ENCODE measurements at regions not wholly inside any gene's neighbourhood (a gene's known extent, or its start where the extent isn't known, plus 50 kb on each side); places are given as distances from the start of the nearest gene placed in this dataset.

DNA sequence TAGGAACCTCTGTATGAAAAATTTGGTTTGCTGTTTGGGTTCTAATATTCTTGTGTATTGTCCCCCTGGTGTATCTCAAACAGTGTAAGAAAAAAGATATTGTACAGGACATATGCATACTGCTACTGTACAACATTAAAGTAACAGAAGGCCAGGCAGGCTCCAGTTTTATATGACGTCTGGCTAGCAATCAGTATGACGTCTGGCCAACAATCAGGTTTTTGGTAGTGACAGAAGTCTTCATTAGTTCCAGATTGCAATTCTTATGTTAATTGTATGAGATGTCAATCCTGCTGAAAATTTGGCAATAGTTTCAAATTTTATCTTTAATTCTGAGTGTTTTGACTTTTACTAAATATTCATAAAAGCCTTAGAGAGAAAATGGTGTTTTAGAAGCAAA lies 67.9 kb upstream of the KCND2 start:
- no peak for TF ChIP-seq EZH2 (IDR thresholded peaks at IDR 0.05; ENCODE audit: borderline replicate concordance, insufficient read depth, low read length, poor library complexity, severe bottlenecking)
- TF ChIP-seq, protein P1, sequence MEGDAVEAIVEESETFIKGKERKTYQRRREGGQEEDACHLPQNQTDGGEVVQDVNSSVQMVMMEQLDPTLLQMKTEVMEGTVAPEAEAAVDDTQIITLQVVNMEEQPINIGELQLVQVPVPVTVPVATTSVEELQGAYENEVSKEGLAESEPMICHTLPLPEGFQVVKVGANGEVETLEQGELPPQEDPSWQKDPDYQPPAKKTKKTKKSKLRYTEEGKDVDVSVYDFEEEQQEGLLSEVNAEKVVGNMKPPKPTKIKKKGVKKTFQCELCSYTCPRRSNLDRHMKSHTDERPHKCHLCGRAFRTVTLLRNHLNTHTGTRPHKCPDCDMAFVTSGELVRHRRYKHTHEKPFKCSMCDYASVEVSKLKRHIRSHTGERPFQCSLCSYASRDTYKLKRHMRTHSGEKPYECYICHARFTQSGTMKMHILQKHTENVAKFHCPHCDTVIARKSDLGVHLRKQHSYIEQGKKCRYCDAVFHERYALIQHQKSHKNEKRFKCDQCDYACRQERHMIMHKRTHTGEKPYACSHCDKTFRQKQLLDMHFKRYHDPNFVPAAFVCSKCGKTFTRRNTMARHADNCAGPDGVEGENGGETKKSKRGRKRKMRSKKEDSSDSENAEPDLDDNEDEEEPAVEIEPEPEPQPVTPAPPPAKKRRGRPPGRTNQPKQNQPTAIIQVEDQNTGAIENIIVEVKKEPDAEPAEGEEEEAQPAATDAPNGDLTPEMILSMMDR (IDR thresholded peaks at IDR 0.05; ENCODE audit: poor library complexity, severe bottlenecking) = no peak
- no peak for TF ChIP-seq POLR2AphosphoS5 (IDR thresholded peaks at IDR 0.05)
- TF ChIP-seq EP300 (conservative IDR thresholded peaks at IDR 0.05; ENCODE audit: poor library complexity, severe bottlenecking) = no peak
- TF ChIP-seq, protein P2, sequence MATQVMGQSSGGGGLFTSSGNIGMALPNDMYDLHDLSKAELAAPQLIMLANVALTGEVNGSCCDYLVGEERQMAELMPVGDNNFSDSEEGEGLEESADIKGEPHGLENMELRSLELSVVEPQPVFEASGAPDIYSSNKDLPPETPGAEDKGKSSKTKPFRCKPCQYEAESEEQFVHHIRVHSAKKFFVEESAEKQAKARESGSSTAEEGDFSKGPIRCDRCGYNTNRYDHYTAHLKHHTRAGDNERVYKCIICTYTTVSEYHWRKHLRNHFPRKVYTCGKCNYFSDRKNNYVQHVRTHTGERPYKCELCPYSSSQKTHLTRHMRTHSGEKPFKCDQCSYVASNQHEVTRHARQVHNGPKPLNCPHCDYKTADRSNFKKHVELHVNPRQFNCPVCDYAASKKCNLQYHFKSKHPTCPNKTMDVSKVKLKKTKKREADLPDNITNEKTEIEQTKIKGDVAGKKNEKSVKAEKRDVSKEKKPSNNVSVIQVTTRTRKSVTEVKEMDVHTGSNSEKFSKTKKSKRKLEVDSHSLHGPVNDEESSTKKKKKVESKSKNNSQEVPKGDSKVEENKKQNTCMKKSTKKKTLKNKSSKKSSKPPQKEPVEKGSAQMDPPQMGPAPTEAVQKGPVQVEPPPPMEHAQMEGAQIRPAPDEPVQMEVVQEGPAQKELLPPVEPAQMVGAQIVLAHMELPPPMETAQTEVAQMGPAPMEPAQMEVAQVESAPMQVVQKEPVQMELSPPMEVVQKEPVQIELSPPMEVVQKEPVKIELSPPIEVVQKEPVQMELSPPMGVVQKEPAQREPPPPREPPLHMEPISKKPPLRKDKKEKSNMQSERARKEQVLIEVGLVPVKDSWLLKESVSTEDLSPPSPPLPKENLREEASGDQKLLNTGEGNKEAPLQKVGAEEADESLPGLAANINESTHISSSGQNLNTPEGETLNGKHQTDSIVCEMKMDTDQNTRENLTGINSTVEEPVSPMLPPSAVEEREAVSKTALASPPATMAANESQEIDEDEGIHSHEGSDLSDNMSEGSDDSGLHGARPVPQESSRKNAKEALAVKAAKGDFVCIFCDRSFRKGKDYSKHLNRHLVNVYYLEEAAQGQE (IDR thresholded peaks at IDR 0.05; ENCODE audit: borderline replicate concordance) = no peak
- TF ChIP-seq SMC3 (conservative IDR thresholded peaks at IDR 0.05; ENCODE audit: poor library complexity) = no peak
- TF ChIP-seq RAD21 (conservative IDR thresholded peaks at IDR 0.05) = no peak
- TF ChIP-seq MXI1 (conservative IDR thresholded peaks at IDR 0.05; ENCODE audit: poor library complexity, severe bottlenecking) = no peak

Measured in neural cell (in vitro differentiated cells).